ENCODE measurements at regions not wholly inside any gene's neighbourhood (a gene's known extent, or its start where the extent isn't known, plus 50 kb on each side); places are given as distances from the start of the nearest gene placed in this dataset.

DNA sequence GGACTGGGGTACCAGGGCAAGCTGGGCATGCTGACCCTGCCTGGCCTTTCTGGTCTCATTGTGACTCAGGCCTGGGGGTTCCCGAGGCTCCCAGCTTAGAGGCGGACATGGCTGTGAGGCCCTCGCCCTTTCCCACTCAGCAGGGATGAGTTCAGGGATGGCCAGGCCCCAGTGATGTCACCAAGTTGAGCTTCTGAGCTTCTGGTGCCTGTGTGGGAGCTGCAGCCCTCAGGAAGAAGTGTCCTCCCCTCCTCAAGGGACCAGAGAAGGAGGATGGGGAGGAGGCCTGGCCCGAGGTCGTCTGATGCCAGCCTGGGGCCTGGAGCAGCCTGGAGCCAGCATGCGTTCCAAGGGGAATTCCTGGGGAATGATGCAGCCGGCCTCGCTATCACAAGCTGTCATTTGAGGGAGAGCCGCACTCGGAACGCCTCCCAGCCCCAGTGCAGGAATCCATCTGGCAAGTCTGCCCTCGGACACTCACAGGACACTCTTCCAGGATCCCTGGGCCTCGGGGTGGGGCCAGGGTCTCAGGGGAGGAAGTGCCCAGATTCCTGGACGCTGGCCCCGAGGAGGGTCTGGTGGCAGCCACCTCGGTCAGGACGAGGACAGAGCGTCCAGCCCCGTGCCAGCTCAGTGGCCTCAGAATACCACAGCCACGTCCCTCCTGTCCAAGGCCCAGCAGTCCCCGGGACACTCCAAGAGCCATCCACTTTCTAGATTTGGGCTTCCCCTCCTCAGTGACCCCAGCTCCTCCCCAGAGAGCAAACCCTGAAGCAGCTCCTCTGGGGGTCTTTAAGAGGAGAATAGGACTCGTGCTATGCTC lies 61.2 kb upstream of the GPC1 start:
- H3K9me3 ChIP-seq (ENCODE audit: low read depth), result no peaks in the 10 kb centered on the region
- no peak for TF ChIP-seq EZH2phosphoT487 (IDR thresholded peaks at IDR 0.05; ENCODE audit: low read depth, severe bottlenecking, unreplicated experiment)
- TF ChIP-seq EZH2 (IDR thresholded peaks at IDR 0.05; ENCODE audit: borderline replicate concordance), result no peak
- TF ChIP-seq, protein P1, sequence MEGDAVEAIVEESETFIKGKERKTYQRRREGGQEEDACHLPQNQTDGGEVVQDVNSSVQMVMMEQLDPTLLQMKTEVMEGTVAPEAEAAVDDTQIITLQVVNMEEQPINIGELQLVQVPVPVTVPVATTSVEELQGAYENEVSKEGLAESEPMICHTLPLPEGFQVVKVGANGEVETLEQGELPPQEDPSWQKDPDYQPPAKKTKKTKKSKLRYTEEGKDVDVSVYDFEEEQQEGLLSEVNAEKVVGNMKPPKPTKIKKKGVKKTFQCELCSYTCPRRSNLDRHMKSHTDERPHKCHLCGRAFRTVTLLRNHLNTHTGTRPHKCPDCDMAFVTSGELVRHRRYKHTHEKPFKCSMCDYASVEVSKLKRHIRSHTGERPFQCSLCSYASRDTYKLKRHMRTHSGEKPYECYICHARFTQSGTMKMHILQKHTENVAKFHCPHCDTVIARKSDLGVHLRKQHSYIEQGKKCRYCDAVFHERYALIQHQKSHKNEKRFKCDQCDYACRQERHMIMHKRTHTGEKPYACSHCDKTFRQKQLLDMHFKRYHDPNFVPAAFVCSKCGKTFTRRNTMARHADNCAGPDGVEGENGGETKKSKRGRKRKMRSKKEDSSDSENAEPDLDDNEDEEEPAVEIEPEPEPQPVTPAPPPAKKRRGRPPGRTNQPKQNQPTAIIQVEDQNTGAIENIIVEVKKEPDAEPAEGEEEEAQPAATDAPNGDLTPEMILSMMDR (IDR thresholded peaks at IDR 0.05; ENCODE audit: poor library complexity), result no peak
- no peak overlapping the region for H2AFZ ChIP-seq
- H4K20me1 ChIP-seq (ENCODE audit: insufficient read depth, poor library complexity, severe bottlenecking), result no peaks in the 10 kb centered on the region
- H3K9me2 ChIP-seq (replicated peaks; ENCODE audit: insufficient read depth), result no peaks in the 10 kb centered on the region
- peaks cover 33% of the 10 kb centered on the region for H3K4me1 ChIP-seq (ENCODE audit: insufficient read depth)
- H3K4me3 ChIP-seq, result no peak overlapping the region
- WGBS (ENCODE audit: low lambda C conversion rate, missing lambda C conversion rate), result 57% methylated on average over 22 of the region's 22 CpGs
- peak overlapping the region; percentile 84 for H3K27ac ChIP-seq
- H3K36me3 ChIP-seq (replicated peaks; ENCODE audit: insufficient read depth, low read depth), result no peaks in the 10 kb centered on the region
- H3K27me3 ChIP-seq, result no peaks in the 10 kb centered on the region
- no peak overlapping the region for H3K4me2 ChIP-seq
- peak; percentile 76 for DNase-seq (ENCODE audit: low spot score)
- H3K79me2 ChIP-seq, result no peaks in the 10 kb centered on the region

DNA sequence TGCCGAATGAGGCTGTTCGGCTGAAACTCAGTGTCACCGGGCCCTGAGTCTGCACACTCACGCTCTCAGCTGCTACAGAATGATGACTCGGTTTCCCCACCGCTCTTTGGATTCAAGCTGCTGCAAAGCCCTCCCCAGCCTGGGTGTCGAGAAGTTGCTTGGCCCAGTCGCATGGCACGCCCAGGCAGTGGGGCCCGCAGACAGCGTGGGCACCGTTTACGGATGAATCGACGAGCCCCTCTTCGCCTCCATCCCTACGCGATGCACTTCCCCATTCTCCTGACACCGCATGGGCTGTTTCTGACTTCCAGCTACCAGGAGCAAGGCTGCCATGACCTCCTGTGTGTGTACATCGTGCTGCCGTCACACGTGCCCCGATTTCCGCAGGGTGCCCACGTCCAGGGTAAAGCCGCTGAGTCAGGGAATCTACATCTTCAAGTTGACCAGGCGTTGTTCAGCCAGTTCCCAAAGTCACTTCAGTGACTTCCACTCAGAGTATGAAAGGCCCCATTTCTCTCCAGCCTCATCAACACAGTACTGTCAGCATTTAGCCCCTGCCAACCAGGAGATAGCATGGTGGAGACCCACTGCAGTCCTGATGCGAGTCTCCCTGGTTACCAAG lies 60.3 kb upstream of the GPC1 start:
- DNase-seq (ENCODE audit: low spot score), result no peak
- no peaks in the 10 kb centered on the region for H3K79me2 ChIP-seq
- no peaks in the 10 kb centered on the region for H3K36me3 ChIP-seq (replicated peaks; ENCODE audit: insufficient read depth, low read depth)
- H3K9me2 ChIP-seq (replicated peaks; ENCODE audit: insufficient read depth), result no peaks in the 10 kb centered on the region
- TF ChIP-seq, protein P1 (IDR thresholded peaks at IDR 0.05; ENCODE audit: poor library complexity), result no peak
- no peak for TF ChIP-seq EZH2 (IDR thresholded peaks at IDR 0.05; ENCODE audit: borderline replicate concordance)
- TF ChIP-seq EZH2phosphoT487 (IDR thresholded peaks at IDR 0.05; ENCODE audit: low read depth, severe bottlenecking, unreplicated experiment), result no peak
- H3K4me1 ChIP-seq (ENCODE audit: insufficient read depth), result peaks cover 26% of the 10 kb centered on the region
- WGBS (ENCODE audit: low lambda C conversion rate, missing lambda C conversion rate), result 94% methylated on average over 28 of the region's 28 CpGs
- no peak overlapping the region for H2AFZ ChIP-seq
- no peak overlapping the region for H3K4me2 ChIP-seq
- no peaks in the 10 kb centered on the region for H3K27me3 ChIP-seq
- H3K27ac ChIP-seq, result no peak overlapping the region
- no peaks in the 10 kb centered on the region for H4K20me1 ChIP-seq (ENCODE audit: insufficient read depth, poor library complexity, severe bottlenecking)
- H3K9me3 ChIP-seq (ENCODE audit: low read depth), result no peaks in the 10 kb centered on the region
- H3K4me3 ChIP-seq, result no peak overlapping the region

DNA sequence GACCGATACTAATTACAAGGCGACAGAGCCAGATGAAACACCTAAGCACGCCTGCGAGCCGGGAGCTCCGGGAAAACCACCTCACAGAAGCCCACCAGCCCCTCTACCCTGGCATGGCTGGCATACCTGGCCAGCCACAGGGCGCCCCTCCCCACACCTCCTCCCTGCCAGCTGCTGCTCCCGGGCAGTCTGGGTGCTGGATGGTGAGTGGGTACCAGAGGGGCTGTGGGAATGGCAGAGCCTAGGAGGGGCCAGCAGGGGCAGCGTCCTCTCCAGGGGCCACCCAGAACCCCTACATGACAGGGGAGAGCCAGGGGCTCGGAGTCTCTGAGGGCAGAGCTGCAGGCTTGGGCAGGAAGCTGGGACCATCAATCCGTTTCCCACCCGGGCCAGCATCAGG lies 58.7 kb upstream of the GPC1 start:
- Histone ChIP-seq H3K36me3 (replicated peaks; ENCODE audit: insufficient read depth, low read depth) (no peaks in the 10 kb centered on the region), H3K9me2 (replicated peaks; ENCODE audit: insufficient read depth) (no peaks in the 10 kb centered on the region), H2AFZ (no peak overlapping the region), H3K27ac (no peak overlapping the region), H3K4me1 (ENCODE audit: insufficient read depth) (peaks cover 14% of the 10 kb centered on the region), H3K4me3 (no peak overlapping the region), H3K79me2 (no peaks in the 10 kb centered on the region), H4K20me1 (ENCODE audit: insufficient read depth, poor library complexity, severe bottlenecking) (no peaks in the 10 kb centered on the region), H3K27me3 (no peaks in the 10 kb centered on the region), H3K4me2 (no peak overlapping the region), H3K9me3 (ENCODE audit: low read depth) (no peaks in the 10 kb centered on the region)
- 86% methylated on average over 12 of the region's 12 CpGs for WGBS (ENCODE audit: low lambda C conversion rate, missing lambda C conversion rate)
- TF ChIP-seq, protein P1 (IDR thresholded peaks at IDR 0.05; ENCODE audit: poor library complexity), result no peak
- no peak for TF ChIP-seq EZH2phosphoT487 (IDR thresholded peaks at IDR 0.05; ENCODE audit: low read depth, severe bottlenecking, unreplicated experiment)
- TF ChIP-seq EZH2 (IDR thresholded peaks at IDR 0.05; ENCODE audit: borderline replicate concordance), result no peak
- DNase-seq (ENCODE audit: low spot score), result no peak
